ENCODE measurements at regions not wholly inside any gene's neighbourhood (a gene's known extent, or its start where the extent isn't known, plus 50 kb on each side); places are given as distances from the start of the nearest gene placed in this dataset.

DNA sequence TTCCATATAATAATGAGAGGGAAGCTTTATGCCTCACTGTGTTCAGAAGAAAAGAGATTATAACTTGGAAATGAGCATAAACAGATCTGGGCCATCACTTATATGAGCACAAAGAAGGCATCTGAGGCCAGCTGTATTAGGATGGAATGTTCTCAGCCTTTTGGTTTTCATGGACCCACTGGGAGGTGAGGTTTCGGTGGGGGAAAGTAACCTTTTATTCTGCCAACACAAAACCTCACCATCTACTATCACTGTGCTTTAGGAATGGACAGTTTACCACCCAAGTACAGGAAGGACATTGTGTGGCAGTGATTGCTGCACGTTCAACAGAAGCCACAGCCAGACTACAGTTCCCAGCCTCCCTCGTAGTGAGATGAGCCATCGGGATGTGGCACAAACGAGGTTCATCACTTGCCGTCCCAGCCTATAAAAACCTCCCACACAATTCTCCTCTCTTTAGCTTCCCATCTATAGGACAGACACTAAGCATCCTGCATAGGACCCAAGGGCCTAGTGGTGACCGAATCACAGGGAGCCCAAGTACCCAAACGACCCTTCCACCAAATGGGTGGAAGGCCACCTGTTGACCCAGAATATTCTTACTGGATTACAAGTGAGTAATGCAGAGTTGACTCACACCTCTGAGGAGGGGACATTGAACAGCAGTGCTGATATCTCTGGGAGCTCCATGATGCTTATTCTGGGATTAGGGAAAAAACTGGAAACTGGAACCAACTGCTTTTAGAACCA is 121.5 kb upstream of the RAG2 start:
- DNase-seq, result no peak
- Mint-ChIP-seq H3K27ac (no peak overlapping the region), H3K4me1 (no peaks in the 10 kb centered on the region), H3K4me3 (no peak overlapping the region), H3K9me3 (no peaks in the 10 kb centered on the region), H3K36me3 (ENCODE audit: low read depth) (no peaks in the 10 kb centered on the region), H3K27me3 (peaks cover 3% of the 10 kb centered on the region)
- intact Hi-C loops (cut with micrococcal nuclease), result no loop called here

DNA sequence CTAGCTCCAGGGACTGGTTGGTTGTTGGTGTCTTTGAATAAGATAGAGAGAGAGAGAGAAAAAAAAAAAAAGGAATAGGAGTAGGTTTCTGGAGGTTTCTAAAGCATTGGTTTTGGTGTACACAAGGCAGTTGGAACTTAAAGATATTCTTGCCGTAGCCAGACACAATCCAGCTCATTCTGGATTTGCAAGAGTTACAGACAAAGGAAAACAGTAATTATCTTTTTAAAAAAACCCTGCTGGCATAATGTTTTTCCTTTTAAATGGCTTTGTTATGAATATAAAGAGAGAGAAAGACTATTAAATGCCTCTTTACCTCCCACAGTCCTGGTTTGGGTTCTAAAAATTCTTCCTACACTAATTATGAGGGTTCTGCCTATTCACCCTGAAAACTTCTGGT is 120.4 kb upstream of the RAG2 start:
- H3K4me1 Mint-ChIP-seq, result no peaks in the 10 kb centered on the region
- H3K9me3 Mint-ChIP-seq, result no peaks in the 10 kb centered on the region
- no peak for DNase-seq
- H3K4me3 Mint-ChIP-seq, result no peak overlapping the region
- peaks cover 2% of the 10 kb centered on the region for H3K27me3 Mint-ChIP-seq
- H3K36me3 Mint-ChIP-seq (ENCODE audit: low read depth), result no peaks in the 10 kb centered on the region
- intact Hi-C loops (cut with micrococcal nuclease), result no loop called here
- no peak overlapping the region for H3K27ac Mint-ChIP-seq

DNA sequence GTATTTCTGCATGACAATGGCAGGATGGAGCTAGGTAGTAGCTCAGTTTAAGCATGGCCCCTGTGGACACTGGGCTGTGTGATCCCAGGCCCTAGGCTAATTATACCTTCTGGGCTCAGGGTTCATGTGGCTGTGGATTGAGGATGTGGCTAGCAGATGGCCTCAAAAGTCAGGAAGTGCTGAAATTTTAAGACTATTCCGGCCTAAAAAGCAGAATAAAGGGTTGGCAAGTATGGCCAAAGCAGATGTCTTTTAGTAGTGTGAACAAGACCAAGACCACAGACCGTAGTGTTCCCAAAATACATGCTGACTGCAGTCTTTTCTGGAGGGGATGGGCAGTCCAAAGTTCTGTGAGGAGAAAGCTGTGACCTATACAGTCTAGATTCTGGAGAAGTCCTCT is 115.7 kb upstream of the RAG2 start:
- Mint-ChIP-seq H3K27me3 (peaks cover 5% of the 10 kb centered on the region), H3K36me3 (ENCODE audit: low read depth) (no peaks in the 10 kb centered on the region), H3K27ac (no peak overlapping the region), H3K4me3 (no peak overlapping the region), H3K4me1 (no peaks in the 10 kb centered on the region), H3K9me3 (no peaks in the 10 kb centered on the region)
- intact Hi-C loops (cut with micrococcal nuclease), result no loop called here
- DNase-seq, result no peak

DNA sequence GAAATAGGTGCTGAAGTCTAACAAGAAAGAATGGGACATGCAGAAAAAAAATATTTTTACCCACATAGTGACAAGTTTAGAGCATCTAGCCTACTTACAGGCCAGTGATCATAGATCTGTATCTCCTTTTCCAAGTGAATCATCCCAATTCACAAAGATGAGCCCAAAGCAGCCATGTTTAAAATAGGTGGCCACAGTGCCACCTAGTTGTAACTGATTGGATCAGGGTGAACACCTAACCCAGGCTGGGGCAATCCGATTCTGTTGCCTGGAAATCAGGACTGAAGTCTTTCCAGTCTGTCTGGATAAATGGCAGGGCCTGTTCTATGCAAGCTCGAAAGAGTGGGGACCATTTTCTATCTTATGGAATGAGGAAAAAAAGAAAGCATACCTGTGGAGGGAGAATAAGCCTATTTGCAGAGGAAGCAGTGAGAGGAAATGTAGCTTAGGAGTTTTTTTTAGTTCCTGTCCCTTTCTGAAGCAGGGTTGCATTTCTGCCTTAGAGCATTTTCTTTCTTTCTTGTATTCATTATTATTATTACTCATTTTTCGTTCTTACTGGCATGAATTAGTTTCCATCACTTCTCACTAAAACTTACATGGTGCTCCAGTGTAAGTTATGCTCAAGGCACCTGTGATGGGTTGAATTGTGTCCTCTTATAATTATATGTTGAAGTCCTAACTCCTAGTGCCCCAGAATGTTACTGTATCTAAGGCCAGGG is 113.2 kb upstream of the RAG2 start:
- Mint-ChIP-seq H3K36me3 (ENCODE audit: low read depth) (no peaks in the 10 kb centered on the region), H3K9me3 (no peaks in the 10 kb centered on the region), H3K4me3 (no peak overlapping the region), H3K4me1 (no peaks in the 10 kb centered on the region), H3K27me3 (peaks cover 5% of the 10 kb centered on the region), H3K27ac (no peak overlapping the region)
- DNase-seq, result no peak
- intact Hi-C loops (cut with micrococcal nuclease), result no loop called here
